ENCODE measurements at regions not wholly inside any gene's neighbourhood (a gene's known extent, or its start where the extent isn't known, plus 50 kb on each side); places are given as distances from the start of the nearest gene placed in this dataset.
"Not testable (repeated sequence)": the region's sequence is repeated elsewhere in the genome, so short reads cannot be mapped to it uniquely, and the experiment has no call there.

- intact Hi-C loops (cut with DNase I): no loop called here
- no peaks in the 10 kb centered on the region for H3K4me1 ChIP-seq
- no peak for DNase-seq (ENCODE audit: extremely low spot score)
- H3K27ac ChIP-seq (replicated peaks in 1 of 4): no peak overlapping the region
- no peak overlapping the region for H3K4me3 ChIP-seq
- H3K36me3 ChIP-seq: no peaks in the 10 kb centered on the region
- TF ChIP-seq EP300 (IDR thresholded peaks at IDR 0.05) (no peak), POLR2AphosphoS5 (IDR thresholded peaks at IDR 0.05) (no peak), CTCF (IDR thresholded peaks at IDR 0.05) (no peak), POLR2A (IDR thresholded peaks at IDR 0.05; ENCODE audit: low read depth) (no peak)
- 82% methylated on average over 3 of the region's 3 CpGs for WGBS
- H3K9me3 ChIP-seq: no peaks in the 10 kb centered on the region
- H3K27me3 ChIP-seq: no peaks in the 10 kb centered on the region
These were observed 217.4 kb downstream of the DLEU7 start for GRCh38 chr13:50626101-50626547.

GRCh38 chr13:50627111-50627510 lies 216.4 kb downstream of the DLEU7 start:
- Histone ChIP-seq H3K9me3 (no peaks in the 10 kb centered on the region), H3K27ac (replicated peaks in 1 of 4) (no peak overlapping the region), H3K27me3 (no peaks in the 10 kb centered on the region), H3K4me3 (no peak overlapping the region), H3K4me1 (no peaks in the 10 kb centered on the region), H3K36me3 (no peaks in the 10 kb centered on the region)
- WGBS: 85% methylated on average over 1 of the region's 1 CpG
- intact Hi-C loops (cut with DNase I): no loop called here
- TF ChIP-seq POLR2AphosphoS5 (IDR thresholded peaks at IDR 0.05): no peak
- no peak for TF ChIP-seq EP300 (IDR thresholded peaks at IDR 0.05)
- TF ChIP-seq CTCF (IDR thresholded peaks at IDR 0.05): no peak
- no peak for DNase-seq (ENCODE audit: extremely low spot score)

GRCh38 chr13:50628512-50628911 lies 215.0 kb downstream of the DLEU7 start:
- WGBS: 100% methylated on average over 3 of the region's 3 CpGs
- H3K27ac ChIP-seq (replicated peaks in 1 of 4); H3K27me3 ChIP-seq: not testable (repeated sequence)

GRCh38 chr13:50629497-50629896 lies 214.0 kb downstream of the DLEU7 start:
- intact Hi-C loops (cut with DNase I): no loop called here
- TF ChIP-seq POLR2AphosphoS5 (IDR thresholded peaks at IDR 0.05) (no peak), CTCF (IDR thresholded peaks at IDR 0.05) (no peak), POLR2A (IDR thresholded peaks at IDR 0.05; ENCODE audit: low read depth) (no peak), EP300 (IDR thresholded peaks at IDR 0.05) (no peak)
- Histone ChIP-seq H3K9me3 (no peaks in the 10 kb centered on the region), H3K27me3 (no peaks in the 10 kb centered on the region), H3K4me1 (no peaks in the 10 kb centered on the region), H3K36me3 (no peaks in the 10 kb centered on the region), H3K27ac (replicated peaks in 1 of 4) (no peak overlapping the region), H3K4me3 (no peak overlapping the region)
- WGBS: 87% methylated on average over 3 of the region's 3 CpGs
- DNase-seq (ENCODE audit: extremely low spot score): no peak

More at GRCh38 chr13:50628512-50628911, 215.0 kb downstream of the DLEU7 start:
- H3K9me3 ChIP-seq; H3K36me3 ChIP-seq; H3K4me3 ChIP-seq; H3K4me1 ChIP-seq; DNase-seq (ENCODE audit: extremely low spot score); intact Hi-C loops (cut with DNase I): not testable (repeated sequence)

GRCh38 chr13:50629966-50630365 lies 213.5 kb downstream of the DLEU7 start:
- Histone ChIP-seq H3K9me3 (no peaks in the 10 kb centered on the region), H3K27me3 (no peaks in the 10 kb centered on the region), H3K4me1 (no peaks in the 10 kb centered on the region), H3K27ac (replicated peaks in 1 of 4) (no peak overlapping the region), H3K36me3 (no peaks in the 10 kb centered on the region), H3K4me3 (no peak overlapping the region)
- WGBS: 95% methylated on average over 4 of the region's 4 CpGs
- no peak for DNase-seq (ENCODE audit: extremely low spot score)
- no peak for TF ChIP-seq EP300 (IDR thresholded peaks at IDR 0.05)
- no peak for TF ChIP-seq CTCF (IDR thresholded peaks at IDR 0.05)
- no peak for TF ChIP-seq POLR2A (IDR thresholded peaks at IDR 0.05; ENCODE audit: low read depth)
- no peak for TF ChIP-seq POLR2AphosphoS5 (IDR thresholded peaks at IDR 0.05)
- intact Hi-C loops (cut with DNase I): no loop called here

Data from esophagus muscularis mucosa (tissue), 4 donors.